BLaER1 (cell line): ENCODE measurements at regions not wholly inside any gene's neighbourhood (a gene's known extent, or its start where the extent isn't known, plus 50 kb on each side); places are given as distances from the start of the nearest gene placed in this dataset.
"Not testable (repeated sequence)": the region's sequence is repeated elsewhere in the genome, so short reads cannot be mapped to it uniquely, and the experiment has no call there.

Experiments used
- H3K27ac ChIP-seq: shearing (Covaris generic); formaldehyde crosslinking; 2 replicates; pipeline ENCODE4 v1.8.1; 2022
- H3K27me3 ChIP-seq: shearing (Covaris generic); formaldehyde crosslinking; 2 replicates; pipeline ENCODE4 v1.8.1; 2022
- H3K36me3 ChIP-seq: shearing (Covaris generic); formaldehyde crosslinking; 2 replicates; pipeline ENCODE4 v1.8.1; 2022
- H3K4me1 ChIP-seq: shearing (Covaris generic); formaldehyde crosslinking; 2 replicates; pipeline ENCODE4 v1.8.1; 2022
- H3K4me2 ChIP-seq: shearing (Covaris generic); formaldehyde crosslinking; 2 replicates; pipeline ENCODE4 v1.8.1; 2022
- H3K4me3 ChIP-seq: shearing (Covaris generic); formaldehyde crosslinking; 2 replicates; pipeline ENCODE4 v1.8.1; 2022
- H3K9ac ChIP-seq: shearing (Covaris generic); formaldehyde crosslinking; 2 replicates; pipeline ENCODE4 v1.8.1; 2022
- H3K9me3 ChIP-seq: shearing (Covaris generic); formaldehyde crosslinking; 2 replicates; pipeline ENCODE4 v1.8.1; 2022
- H4K20me1 ChIP-seq: shearing (Covaris generic); formaldehyde crosslinking; 2 replicates; pipeline ENCODE4 v1.8.1; 2022
- Cebpa-rat ChIP-seq: shearing (Covaris generic); IDR thresholded peaks from 2 replicates; pipeline ENCODE4 v1.8.1; 2022

DNA sequence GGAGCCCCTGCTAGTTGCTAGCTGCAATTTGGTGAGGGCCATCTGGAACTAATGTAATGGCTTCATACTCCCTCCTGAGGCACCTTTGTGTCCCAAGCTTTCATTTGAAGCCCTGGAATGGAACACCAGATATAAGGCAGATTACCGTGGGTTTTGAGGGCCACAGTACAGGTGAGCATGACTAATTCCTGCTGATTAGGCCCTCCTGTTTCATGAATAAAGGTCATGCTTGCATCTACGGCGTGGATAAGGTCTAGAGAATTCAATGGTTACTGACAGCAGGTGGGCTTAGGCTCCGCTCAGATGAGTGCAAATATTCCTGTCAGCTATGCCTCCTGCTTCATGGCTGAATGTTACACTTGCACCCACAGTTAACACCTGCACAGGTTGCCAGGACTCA lies 495.4 kb downstream of the NAP1L3 start:
- Histone ChIP-seq H3K4me3 (no peak overlapping the region), H3K9ac (no peak overlapping the region), H3K4me2 (no peak overlapping the region), H3K4me1 (no peaks in the 10 kb centered on the region), H3K27me3 (peaks cover 13% of the 10 kb centered on the region; the same call in 1 of the 2 replicates), H4K20me1 (no peaks in the 10 kb centered on the region), H3K9me3 (peaks cover 61% of the 10 kb centered on the region), H3K36me3 (no peaks in the 10 kb centered on the region), H3K27ac (no peak overlapping the region)
- no peak for TF ChIP-seq Cebpa-rat

DNA sequence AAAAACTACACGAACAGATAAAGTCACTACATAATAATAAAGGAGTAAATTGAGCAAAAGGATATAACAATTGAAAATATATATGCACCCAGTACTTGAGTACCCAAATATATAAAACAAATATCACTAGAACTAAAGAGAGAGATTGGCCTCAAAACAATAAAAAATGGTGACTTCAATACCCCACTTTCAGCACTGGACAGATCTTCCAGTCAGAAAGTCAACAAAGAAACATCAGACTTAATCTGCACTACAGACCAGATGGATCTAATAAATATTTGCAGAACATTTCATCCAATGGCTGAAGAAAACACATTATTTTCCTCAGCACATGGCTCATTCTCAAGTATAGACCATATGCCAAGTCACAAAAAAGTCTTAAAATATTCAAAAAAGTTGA lies 503.6 kb downstream of the NAP1L3 start:
- H3K9me3 ChIP-seq: peaks cover 38% of the 10 kb centered on the region
- no peaks in the 10 kb centered on the region for H3K4me1 ChIP-seq
- no peak overlapping the region for H3K4me3 ChIP-seq
- peaks cover 6% of the 10 kb centered on the region; the same call in 1 of the 2 replicates for H3K27me3 ChIP-seq
- no peak overlapping the region for H3K27ac ChIP-seq
- H4K20me1 ChIP-seq: no peaks in the 10 kb centered on the region
- TF ChIP-seq Cebpa-rat: no peak
- H3K4me2 ChIP-seq: no peak overlapping the region
- H3K36me3 ChIP-seq: no peaks in the 10 kb centered on the region
- no peak overlapping the region for H3K9ac ChIP-seq

- Histone ChIP-seq H3K4me2 (no peak overlapping the region), H3K27me3 (peaks cover 37% of the 10 kb centered on the region), H3K36me3 (no peaks in the 10 kb centered on the region), H3K9ac (no peak overlapping the region), H3K4me1 (no peaks in the 10 kb centered on the region), H3K4me3 (no peak overlapping the region), H3K27ac (no peak overlapping the region), H3K9me3 (no peaks in the 10 kb centered on the region), H4K20me1 (no peaks in the 10 kb centered on the region)
- TF ChIP-seq Cebpa-rat: 0 out of 2 replicates have a peak, but pooled peaks have one; percentile 15
Measured at GRCh38 chrX:93120805-93121204, 552.6 kb downstream of the NAP1L3 start.

DNA sequence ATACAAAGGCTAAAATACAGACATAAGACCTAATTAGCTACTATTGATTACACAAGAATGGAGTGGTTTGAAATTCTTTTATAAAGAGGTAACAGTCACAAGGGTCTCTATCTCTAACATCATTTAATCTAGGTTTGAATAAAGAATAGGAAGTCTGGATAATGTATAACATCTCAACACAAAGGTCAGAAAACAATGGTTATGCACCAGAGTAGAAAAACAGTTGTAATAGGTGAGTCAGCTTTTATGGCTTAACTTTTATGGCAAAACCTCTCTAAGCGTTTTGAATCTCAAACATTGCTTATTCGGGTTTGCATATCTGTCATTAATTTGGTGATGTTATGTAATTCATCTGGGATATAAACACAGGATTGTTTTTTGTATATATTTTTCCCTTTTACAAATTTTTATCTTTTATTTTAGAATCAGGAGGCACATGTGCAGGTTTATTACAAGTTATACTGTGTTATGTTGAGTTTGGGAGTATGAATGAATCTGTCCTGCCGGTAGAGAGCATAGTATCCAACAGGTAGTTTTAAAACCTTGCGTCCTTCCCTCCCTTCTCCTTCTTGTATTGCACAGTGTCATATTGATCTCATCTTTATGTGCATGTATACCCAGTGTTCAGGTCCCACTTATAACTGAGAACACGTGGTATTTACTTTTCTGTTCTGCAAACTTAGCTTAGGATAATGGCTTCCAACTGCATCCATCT lies 569.9 kb downstream of the NAP1L3 start:
- not testable (repeated sequence) for H3K36me3 ChIP-seq, H3K4me2 ChIP-seq, H4K20me1 ChIP-seq, H3K4me3 ChIP-seq, H3K9me3 ChIP-seq, H3K9ac ChIP-seq, H3K27ac ChIP-seq, H3K4me1 ChIP-seq
- H3K27me3 ChIP-seq: peaks cover 11% of the 10 kb centered on the region

DNA sequence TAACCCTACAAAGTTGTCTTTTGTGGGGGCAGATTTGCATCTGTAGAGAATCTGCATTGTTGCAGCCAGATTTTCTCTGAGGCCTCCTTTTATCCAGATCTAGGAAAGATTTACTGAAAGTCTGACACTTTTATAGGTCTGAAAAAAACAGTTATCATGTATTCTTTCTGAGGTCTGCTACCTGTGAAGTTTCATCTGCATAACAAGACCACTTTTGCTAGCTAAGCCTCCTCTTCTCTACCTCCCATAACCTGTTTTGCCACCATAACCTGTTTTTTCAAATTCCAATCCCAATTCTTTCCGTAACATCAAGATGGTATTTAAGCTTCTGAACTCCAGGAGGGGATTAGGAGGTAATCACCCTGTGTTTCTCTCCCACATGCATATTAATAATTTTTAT lies 577.8 kb downstream of the NAP1L3 start:
- peaks cover 42% of the 10 kb centered on the region for H3K27me3 ChIP-seq
- H3K27ac ChIP-seq, H3K4me1 ChIP-seq, H3K9ac ChIP-seq, H3K4me3 ChIP-seq, H3K4me2 ChIP-seq, H4K20me1 ChIP-seq, H3K36me3 ChIP-seq, H3K9me3 ChIP-seq: not testable (repeated sequence)

GRCh38 chrX:93078906-93079305 lies 594.5 kb downstream of the NAP1L3 start:
- H3K36me3 ChIP-seq, H3K27ac ChIP-seq, H3K4me1 ChIP-seq, H3K4me3 ChIP-seq, H4K20me1 ChIP-seq, H3K9ac ChIP-seq, H3K4me2 ChIP-seq, H3K9me3 ChIP-seq: not testable (repeated sequence)
- peak; percentile 81 for TF ChIP-seq Cebpa-rat
- peaks cover 31% of the 10 kb centered on the region; the same call in 1 of the 2 replicates for H3K27me3 ChIP-seq

GRCh38 chrX:93055264-93055663 lies 618.1 kb downstream of the NAP1L3 start:
- H3K27me3 ChIP-seq: peaks cover 30% of the 10 kb centered on the region
- H3K4me2 ChIP-seq, H3K36me3 ChIP-seq, H3K4me3 ChIP-seq, H3K9me3 ChIP-seq, H3K27ac ChIP-seq, H3K9ac ChIP-seq, H3K4me1 ChIP-seq, H4K20me1 ChIP-seq: not testable (repeated sequence)

GRCh38 chrX:93019841-93020240 lies 653.5 kb downstream of the NAP1L3 start:
- H3K9me3 ChIP-seq, H3K36me3 ChIP-seq, H4K20me1 ChIP-seq, H3K9ac ChIP-seq, H3K4me2 ChIP-seq, H3K4me3 ChIP-seq, H3K27ac ChIP-seq, H3K4me1 ChIP-seq: not testable (repeated sequence)
- peaks cover 12% of the 10 kb centered on the region for H3K27me3 ChIP-seq

- not testable (repeated sequence) for H3K4me2 ChIP-seq, H3K4me1 ChIP-seq, H3K27ac ChIP-seq, H3K9me3 ChIP-seq, H4K20me1 ChIP-seq, H3K9ac ChIP-seq, H3K4me3 ChIP-seq, H3K36me3 ChIP-seq
- peaks cover 15% of the 10 kb centered on the region for H3K27me3 ChIP-seq
Measured at GRCh38 chrX:93014481-93015030, 658.8 kb downstream of the NAP1L3 start.
